ENCODE measurements at regions not wholly inside any gene's neighbourhood (a gene's known extent, or its start where the extent isn't known, plus 50 kb on each side); places are given as distances from the start of the nearest gene placed in this dataset.
A peak's percentile ranks its signal among the peaks of the same experiment; 100 is the strongest.
"Not testable (repeated sequence)": the region's sequence is repeated elsewhere in the genome, so short reads cannot be mapped to it uniquely, and the experiment has no call there.

DNA sequence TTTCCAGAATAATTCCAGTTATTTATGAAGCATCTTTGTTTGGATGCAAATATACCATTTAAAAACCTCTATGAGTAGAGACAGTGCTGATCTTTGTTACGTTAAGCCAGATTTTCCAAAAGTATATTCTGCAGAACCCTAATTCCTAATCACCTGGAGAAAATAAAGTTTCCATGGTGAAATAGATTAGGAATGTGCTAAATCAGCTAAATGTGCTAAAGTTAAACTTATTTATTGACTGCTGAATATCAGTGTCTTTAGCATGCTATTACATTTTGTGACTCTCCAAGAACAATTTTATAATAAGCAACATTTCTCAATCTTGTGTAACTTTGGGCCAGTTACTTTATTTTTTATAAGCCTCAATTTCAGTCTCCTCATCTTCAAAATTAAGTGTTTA is 196.3 kb upstream of the NFIA start:
- DNase-seq: no peak

DNA sequence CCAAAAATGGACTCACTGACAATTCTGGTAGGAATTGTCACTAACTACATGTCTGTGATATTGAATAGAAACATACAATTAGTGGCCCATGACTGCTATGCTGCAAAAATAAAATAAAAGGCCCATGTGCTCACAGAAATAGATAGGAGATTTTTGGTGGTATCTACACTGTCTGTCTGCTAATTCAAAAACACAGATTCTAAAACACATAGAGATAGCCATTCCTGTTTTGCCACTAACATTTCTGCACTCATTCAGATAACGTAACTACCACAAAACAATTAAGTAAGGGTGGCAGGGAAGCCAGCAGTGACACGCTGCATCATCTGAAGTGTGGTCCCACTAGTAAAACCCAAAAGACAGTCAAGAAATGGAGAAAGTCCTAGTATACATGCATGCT is 202.2 kb upstream of the NFIA start:
- no peak for DNase-seq

DNA sequence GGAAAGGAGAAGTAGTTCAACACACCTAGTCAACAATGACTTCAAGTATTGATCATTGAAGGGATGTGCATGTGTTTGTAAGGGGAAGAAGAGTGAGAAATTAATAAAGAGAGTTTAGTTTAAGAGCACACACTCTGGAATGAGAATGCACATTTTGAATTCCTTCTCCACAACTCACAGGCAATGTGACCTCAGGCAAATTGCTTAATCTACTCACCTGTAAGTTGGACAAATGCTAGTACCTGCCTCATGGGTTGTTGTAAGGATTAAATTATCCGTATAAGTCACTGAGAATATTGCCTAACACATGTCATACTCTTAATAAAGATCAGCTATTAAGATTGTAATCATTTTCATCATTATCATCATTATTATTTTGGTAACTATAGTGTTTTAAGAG is 204.0 kb upstream of the NFIA start:
- no peak for DNase-seq

DNA sequence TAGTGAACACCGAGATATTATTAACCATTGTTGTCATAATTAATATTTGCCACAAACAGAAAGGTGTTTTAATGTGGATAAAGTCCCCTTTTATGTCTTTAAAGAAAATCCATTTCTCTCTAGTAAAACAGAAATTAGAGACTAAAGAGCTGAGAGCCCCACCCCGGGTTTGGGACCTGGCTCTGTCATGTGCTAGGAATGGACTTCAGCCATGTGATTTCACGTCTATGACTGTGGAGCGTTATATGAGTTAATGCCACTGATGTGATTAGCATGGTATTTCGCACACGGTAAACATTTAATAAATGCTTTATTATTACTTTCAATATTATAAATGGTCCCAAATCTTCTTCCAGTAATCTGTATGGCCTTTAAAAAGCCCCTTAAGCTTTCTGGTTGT is 205.0 kb upstream of the NFIA start:
- DNase-seq: no peak

DNA sequence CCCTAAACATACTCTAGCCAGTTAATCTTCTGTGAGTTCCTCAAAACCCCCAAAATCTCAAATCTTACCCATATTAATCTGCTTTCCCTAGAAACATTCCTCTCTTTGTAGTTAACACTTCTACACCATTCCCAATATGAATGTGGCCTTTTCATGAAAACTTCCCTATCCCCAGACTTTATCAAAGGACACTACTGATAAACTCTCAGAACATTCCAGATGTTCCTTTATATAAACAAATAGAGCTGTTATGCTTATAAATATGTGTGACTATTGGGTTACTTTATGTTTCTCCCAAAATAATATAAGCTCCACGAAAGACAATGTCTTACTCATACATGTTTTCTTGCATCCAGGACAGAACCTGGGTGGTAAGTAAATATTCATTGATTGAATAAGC is 205.4 kb upstream of the NFIA start:
- no peak for DNase-seq

DNA sequence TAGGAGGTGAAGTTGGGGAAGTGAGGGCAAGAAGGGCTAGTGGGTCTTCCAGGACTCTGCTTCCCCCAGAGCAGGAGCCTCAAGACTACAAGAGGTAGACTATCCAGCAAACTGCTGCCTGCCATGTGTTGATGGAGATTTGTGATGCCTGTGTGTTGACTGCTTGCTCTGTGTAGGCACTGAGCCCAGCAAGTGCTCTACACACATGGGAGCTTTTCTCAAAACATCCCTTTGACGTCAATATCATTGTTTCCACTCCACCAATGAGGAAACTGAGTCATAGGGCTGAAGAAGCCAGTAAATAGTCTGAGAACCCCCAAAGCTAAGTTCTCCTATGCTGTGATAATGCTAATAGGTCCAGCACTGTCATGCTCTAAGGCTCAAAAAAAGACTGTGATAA is 207.2 kb upstream of the NFIA start:
- no peak for DNase-seq

DNA sequence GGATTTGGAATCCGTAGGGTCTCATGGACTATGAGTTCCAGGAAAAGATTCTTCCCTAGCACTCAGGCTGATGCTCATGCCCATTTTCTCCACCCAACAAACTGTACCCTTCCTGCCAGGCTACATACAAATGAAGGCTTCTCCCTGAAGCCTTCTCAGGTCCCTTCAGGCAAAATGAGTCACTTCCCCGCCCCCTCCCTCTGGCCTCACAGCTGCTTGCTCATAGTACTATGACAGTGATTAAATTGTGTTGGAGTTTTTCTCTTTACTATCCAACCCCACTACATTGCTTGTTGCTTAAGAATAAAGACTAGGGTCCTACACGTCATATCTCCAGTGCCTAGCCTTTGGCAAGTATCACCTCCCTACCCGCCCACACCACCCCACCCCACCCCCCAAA is 207.6 kb upstream of the NFIA start:
- DNase-seq: no peak

DNA sequence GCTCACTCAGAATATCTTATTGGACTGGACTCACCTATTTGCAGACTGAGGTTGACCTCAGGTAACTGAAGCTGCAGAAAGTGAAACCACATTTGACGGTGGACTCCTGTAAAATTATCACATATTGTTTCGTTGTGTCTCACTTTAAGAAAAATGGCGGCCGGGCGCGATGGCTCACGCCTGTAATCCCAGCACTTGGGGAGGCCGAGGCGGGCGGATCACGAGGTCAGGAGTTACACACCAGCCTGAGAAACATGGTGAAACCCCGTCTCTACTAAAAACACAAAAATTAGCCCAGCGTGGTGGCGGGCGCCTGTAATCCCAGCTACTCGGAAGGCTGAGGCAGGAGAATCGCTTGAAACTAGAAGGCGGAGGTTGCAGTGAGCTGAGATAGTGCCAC is 209.0 kb upstream of the NFIA start:
- not testable (repeated sequence) for DNase-seq

DNA sequence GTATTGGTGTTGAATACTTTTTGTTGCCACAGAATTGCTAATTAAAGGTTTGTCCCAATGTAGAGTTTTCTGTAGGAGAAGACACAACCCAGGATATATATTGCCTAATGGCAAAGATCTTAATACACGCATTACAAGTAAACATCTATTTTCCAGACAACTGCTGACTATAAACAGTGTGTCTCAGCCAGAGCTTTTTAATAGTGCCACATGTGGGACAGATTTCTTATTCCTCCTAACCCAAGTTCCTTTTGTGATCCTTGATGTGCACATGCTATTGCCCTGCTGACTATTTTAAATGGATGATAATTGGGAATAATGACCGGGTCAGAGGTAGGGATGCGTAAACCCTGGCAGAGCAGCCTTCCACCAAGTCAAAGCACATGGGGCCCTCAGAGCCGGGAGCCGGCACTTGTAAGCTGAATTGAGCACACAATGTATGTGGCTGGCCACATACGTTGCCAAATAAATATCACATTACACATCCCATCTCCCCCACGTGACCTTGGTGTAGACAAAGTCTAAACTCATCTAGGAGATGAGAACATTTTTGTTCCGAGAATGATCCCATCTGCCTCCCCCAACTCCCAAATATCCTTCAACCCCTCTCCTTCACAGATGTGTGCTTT is 209.8 kb upstream of the NFIA start:
- DNase-seq: no peak

DNA sequence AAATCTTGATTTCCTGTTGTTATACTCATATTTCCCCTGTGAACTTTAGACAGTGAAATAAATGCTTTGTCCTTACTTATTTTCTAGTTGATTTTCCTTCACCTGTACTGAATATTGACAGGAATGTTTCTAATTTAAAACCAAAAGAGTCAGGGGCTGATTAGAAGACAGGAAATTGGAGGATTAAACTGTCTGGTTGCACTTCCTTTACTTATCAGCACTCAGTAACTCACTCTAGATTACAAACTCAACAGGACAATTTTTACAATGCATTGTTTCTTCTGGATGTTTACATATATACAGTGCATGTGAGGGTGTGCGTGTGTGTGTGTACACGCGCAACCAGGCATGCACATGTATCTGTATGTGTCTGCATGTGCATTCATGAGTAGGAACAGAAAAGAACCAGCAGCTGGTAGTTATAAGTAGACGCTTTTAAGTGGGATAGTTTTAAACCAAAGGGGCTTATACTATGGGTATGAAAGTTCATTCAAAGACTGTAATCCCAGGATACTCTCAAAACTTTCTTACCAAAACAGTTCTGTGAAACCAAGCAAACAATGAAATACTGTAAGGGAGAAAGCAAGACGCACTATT is 212.0 kb upstream of the NFIA start:
- DNase-seq: no peak

DNA sequence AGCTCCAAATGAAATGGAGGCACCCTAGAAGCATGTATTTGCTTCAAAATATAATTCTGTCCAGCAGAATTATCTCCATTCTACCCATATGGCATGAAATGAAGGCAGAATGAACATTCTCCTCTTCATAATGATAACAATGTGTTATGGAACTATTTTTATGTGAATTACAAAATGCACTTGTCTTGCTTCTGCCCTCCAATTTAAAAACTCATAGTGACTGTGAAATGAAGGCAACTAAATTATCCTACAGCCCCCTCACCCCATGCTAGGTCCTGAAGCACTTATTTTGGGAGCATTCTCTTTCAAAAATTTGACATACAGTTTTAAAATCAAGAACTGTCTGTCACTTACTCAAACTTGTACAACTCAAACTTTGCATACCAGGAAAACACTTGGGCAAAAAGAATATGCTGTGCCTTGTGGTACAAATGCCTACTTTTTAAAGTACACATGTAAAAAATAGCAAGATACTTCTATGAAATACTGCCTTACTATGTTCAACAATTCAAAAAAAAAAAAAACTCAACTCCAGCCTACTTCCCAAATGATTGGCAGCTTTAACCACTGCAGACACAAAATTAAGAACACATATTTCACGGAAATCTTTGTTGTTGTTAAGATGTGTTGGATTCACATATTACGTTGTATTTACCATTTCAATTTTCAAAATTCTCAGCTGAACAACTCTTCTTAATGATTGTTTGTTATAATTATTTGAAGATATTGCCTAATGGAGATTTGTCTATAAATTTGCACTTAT is 213.3 kb upstream of the NFIA start:
- no peak for DNase-seq

DNA sequence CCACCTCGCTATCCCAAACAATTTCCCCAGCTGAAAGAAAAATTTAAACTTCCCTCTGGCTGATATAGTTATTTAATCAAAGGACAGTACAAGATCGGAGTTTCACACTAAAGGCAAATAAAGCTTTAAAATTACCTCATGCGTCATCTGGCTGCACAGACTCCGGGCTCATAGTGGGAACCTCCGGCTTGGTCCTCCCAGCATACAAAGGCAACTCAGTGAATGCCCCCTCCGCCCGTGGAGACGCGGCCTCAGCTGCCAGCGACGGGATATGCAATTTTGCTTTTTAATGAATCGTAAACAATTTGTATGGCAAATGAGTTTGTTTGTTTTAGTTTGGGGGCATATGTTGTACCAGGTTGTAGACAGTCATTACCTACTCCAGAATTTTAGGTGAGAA is 214.6 kb upstream of the NFIA start:
- DNase-seq: no peak

DNA sequence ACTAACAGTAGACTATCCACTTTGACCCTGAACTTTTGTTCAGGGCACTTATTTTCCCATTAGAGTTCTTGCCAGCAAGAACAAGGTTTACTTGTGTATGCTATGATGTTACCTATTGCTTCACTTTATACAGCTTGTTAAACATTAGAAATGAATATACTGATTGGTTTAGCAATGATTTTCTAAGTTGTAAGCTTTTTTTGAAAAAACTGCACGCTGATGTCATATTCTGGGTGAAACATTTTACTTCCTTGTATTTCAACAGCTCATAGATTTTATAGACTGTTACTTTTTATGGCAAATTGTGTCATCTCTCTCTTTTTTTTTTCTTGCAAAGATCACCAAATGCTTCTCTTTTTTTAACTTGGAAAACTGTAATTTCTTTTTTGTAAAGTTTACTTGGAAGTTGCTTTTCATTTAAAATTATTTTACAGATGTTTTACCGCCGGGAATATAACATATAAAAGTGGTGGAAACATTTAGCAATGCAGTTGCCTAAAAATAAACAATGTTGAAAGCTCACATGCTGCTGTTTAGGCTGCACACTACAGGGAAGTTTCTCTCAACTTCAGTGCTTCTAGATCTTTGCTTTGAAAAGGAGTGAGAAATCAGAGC is 215.3 kb upstream of the NFIA start:
- DNase-seq: no peak

DNA sequence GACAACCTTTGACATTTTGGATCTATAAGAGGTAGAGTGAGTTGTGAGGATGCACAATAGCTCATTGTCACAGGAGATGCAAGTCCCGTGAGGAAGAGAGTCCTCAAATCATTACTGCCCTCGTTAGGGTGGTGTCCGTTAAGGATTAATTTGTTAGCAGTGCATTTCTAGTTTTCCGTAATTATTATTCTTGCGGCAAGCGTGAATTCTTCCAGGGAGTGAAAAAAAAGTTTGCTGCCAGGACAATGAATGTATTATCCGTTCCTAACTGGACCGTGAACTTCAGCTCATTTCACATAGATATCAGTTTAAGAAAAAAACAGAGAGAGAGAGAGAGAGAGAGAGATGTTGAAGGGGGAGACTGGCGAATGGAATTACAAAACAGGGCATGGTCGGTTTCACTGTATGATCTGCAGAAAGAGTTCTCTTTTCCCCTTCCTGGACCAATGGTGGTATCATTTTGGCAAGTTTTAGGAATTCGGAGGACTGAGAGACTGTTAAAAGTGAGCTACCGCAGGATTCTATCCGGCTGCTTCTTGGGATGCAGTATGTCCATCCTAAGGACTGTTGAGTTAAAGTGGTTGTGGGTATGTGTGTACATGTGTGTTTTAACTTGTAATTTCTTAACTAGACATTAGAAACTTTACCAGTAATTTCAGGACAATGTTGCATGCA is 216.0 kb upstream of the NFIA start:
- DNase-seq: no peak

DNA sequence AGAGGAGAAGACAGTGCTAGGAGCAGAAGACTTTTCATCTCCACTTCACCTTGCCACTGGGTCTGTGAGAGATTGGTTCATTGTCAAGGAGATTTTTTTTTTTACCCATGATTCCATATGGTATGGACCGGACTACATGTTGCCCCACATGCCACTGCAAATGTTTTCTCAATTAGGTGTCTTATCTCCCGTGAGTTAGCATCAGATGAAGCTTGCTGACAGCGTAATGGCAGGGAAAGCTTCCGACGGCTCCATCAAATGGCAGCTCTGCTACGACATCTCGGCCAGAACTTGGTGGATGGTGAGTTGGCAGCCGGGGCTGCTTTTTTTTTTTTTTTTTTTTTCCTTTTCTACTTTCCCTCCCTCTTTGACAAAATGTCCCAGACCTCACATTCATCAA is 217.2 kb upstream of the NFIA start:
- no peak for DNase-seq

DNA sequence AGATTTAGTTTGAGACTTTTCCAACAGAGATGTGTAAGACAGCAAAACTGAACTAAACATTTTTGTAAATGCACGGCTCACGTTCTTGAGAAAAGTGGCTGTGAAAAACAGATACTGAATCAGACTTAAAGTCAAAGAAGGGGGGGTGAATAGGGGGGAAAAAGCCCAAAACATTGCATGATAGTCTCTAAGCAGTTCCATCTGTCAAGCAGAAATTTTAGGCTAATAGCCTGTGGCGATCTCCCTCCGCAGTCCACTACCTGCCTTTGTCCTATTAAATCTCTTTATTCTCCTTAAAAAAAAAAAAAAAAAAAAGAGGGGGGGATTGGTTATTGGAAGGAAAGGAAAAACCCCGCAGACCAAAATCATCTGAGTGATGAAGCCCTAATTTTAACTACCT is 217.6 kb upstream of the NFIA start:
- no peak for DNase-seq

DNA sequence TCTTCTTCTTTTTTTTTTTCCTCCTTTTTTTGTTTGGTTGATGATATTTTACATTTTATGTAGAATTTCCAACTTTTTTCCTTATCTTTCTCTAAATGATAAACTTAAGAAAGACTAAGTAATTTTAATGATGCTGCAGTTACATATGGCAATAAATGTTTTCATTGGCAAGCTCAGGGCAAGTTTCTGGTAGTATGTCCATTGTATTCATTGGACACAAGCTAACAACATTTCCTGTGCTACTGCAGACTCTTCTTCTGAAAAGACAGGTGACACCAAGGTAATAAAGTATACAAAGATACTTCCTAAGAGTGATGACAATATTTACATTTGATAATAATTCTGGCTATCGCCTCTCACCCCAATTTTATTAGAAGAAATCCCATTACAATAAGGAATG is 219.2 kb upstream of the NFIA start:
- no peak for DNase-seq

DNA sequence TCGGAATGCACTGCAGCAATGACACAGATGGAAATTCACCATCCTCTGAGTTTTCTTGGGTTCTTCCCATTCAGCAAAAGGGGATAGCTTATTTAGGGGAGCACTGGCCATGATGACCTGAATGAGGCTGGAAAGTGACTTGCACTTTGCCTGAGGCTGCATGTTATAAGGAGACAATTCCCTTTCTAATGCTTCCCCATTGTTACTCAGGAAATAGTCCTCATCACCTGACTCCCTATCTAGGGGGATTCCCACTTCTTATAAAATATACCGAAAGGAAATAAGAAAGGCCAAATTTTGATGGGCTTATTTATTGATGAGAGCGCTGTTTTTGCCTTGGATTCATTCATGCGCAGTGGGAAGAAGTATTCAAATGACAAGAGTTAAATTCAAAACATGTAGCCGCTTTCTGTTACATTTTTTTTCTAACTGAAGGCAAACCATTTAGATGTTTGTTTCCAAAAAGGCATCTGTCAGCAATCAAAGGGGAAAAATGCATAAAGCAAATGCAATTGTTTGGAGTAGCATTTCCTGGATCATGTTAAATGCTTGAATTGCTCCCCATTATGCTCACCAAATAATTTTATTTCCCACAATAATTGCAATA is 220.3 kb upstream of the NFIA start:
- DNase-seq: no peak

DNA sequence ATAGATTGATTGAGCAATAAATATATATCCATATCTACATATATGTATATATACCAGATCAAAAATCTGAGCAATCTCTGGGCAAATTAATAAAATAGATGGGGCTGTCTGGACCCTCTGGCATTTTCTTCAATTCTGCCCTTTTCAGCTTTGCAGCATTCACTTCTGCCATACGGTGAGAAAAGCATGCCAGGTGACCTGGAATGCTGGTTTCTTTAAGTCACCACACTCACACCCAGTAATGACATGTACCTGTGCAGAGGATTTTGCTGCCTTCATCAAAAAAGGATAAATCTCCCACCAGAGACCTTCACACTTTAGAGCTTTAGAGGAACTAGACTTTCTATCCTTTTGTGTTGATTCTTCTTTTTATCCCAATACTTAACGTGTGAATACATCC is 223.2 kb upstream of the NFIA start:
- no peak for DNase-seq

DNA sequence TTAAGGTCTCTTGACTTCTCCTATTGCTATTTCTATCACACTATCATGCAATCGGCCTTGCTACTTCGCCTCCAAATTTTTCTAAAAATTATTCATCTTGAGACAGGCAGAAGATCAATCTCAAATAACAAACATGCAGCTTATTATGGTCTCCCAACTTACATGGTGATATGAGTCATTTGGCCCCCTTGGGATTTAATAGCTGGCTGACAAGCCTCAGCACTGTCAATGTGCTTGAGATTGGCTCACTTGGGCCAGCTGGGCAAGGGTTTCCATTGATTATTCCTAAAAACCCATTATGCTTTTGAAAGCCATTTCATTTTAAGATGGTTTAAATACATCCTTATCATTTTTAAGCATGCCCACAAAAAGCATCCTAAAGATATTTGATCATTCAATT is 224.5 kb upstream of the NFIA start:
- no peak for DNase-seq

DNA sequence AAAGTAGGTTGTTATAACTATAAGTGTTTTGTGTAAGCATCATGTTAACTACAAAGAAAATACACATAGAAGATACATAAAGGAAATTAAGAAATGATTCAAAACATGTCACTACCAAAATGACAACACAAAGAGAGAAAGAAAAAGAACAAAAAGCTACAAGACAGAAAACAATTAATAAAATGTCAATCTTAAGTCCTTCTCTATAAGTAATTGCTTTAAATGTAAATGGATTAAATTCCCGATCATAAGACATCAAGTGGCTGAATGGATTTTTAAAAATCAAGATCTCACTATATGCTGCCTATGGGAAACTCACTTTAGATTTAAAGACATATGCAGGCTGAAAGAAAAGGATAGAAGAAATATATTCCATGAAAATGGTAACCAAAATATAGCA is 232.3 kb upstream of the NFIA start:
- no peak for DNase-seq

DNA sequence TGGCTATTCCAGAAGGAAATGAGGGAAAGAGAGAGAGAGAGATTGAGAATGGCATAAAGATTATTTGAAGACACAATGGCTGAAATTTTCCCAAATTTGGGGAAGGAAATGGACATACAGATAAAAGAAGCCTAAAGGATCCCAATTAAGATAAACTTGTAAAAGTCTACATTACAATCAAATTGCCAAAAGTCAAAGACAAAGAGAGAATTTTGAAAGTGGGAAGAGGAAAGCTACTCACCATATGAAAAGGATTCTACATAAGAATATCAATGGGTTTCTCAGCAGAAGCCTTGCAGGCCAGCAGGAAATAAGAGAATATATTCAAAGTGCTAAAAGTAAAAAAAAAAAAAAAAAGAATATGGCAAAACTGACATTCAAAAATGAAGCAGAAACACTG is 233.0 kb upstream of the NFIA start:
- no peak for DNase-seq

DNA sequence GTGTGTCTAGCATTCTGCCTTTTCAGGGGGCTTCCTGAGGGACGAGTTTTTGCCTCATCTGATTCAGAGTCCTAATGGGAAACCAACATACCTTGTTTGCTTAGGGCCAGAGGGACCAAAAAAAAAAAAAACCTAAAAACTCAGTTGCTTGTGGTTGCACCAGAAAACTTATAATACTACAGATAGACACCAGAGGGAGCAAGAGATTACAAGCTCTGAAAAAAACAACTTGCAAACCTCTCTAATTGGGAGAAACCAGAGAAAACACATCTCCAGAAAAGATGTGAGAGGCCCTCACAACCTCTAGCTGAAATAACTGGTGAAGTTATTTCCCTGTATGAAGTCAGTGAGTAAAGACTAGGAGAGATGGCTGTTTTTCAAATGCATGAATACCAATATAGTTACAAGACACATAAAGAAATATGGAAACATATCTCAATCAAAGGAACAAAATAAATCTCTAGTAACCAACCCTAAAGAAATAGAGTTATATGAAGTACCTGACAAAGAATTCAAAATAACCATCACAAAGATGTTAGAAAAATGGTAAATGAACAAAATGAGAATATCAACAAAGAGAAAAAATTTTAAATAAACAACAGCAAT is 233.7 kb upstream of the NFIA start:
- peak; percentile 20 for DNase-seq
